ENCODE measurements at regions not wholly inside any gene's neighbourhood (a gene's known extent, or its start where the extent isn't known, plus 50 kb on each side); places are given as distances from the start of the nearest gene placed in this dataset.
"Not testable (repeated sequence)": the region's sequence is repeated elsewhere in the genome, so short reads cannot be mapped to it uniquely, and the experiment has no call there.

DNA sequence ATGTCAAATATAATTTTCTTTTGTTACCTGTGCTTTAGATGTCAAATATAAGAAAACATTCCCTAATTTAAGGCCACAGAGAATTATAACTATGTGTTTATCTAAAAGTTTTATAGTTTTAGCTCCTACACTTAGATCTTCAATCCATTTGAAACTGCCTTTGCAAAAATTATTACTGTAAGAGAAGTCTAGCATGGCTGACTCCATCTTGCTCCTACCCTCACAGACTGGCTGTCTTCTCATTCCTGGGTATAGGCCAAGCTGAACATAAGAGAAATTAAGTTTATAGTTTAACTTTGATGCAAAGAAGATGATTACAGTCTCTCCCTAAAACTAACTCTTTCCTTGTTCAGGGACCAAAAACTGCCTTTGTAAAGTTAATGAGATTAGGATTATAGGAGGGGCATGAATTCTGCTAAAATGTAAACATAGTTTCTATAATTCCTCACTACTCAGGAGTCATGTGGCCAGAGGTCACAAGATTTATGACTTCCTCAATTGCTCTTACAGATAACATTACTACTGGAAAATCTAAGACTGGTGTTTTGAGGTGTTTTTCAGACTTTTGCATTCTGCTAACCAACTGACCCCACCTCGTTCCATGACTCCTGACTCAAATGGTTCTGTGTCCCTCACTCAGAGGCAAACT, 184.0 kb downstream of the BCHE start:
- H3K36me3 ChIP-seq (ENCODE audit: control insufficient read depth in 2 of 2, insufficient read depth in 2 of 2, low read length in 2 of 2) = no peaks in the 10 kb centered on the region
- no peak overlapping the region for H3K9ac ChIP-seq (ENCODE audit: low read depth in 1 of 2, low read length in 2 of 2)
- H3K27me3 ChIP-seq (ENCODE audit: control insufficient read depth in 2 of 2, insufficient read depth in 2 of 2, low read length in 2 of 2) = no peaks in the 10 kb centered on the region
- H3K9me3 ChIP-seq (ENCODE audit: control insufficient read depth in 2 of 2, low read length in 2 of 2) = no peaks in the 10 kb centered on the region
- no peak overlapping the region for H3K4me3 ChIP-seq (ENCODE audit: low read length in 2 of 2)
- no peak overlapping the region for H3K27ac ChIP-seq (ENCODE audit: low read depth in 2 of 2, low read length in 2 of 2)
- H3K4me1 ChIP-seq (ENCODE audit: control insufficient read depth in 2 of 2, insufficient read depth in 2 of 2, low read length in 2 of 2) = peaks cover 0 to 6% of the 10 kb centered on the region in 2 donors

DNA sequence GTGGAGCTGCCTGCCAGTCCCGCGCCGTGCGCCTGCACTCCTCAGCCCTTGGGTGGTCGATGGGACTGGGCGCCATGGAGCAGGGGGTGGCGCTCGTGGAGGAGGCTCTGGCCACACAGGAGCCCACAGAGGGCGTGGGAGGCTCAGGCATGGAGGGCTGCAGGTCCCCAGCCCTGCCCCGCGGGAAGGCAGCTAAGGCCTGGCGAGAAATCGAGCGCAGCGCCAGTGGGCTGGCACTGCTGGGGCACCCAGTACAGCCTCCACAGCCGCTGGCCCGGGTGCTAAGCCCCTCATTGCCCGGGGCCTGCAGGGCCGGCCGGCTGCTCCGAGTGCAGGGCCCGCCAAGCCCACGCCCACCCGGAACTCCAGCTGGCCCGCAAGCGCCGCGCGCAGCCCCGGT, 187.9 kb downstream of the BCHE start:
- H3K36me3 ChIP-seq (ENCODE audit: control insufficient read depth in 2 of 2, insufficient read depth in 2 of 2, low read length in 2 of 2); H3K9me3 ChIP-seq (ENCODE audit: control insufficient read depth in 2 of 2, low read length in 2 of 2); H3K27ac ChIP-seq (ENCODE audit: low read depth in 2 of 2, low read length in 2 of 2); H3K27me3 ChIP-seq (ENCODE audit: control insufficient read depth in 2 of 2, insufficient read depth in 2 of 2, low read length in 2 of 2); H3K4me3 ChIP-seq (ENCODE audit: low read length in 2 of 2); H3K9ac ChIP-seq (ENCODE audit: low read depth in 1 of 2, low read length in 2 of 2); H3K4me1 ChIP-seq (ENCODE audit: control insufficient read depth in 2 of 2, insufficient read depth in 2 of 2, low read length in 2 of 2): not testable (repeated sequence)

DNA sequence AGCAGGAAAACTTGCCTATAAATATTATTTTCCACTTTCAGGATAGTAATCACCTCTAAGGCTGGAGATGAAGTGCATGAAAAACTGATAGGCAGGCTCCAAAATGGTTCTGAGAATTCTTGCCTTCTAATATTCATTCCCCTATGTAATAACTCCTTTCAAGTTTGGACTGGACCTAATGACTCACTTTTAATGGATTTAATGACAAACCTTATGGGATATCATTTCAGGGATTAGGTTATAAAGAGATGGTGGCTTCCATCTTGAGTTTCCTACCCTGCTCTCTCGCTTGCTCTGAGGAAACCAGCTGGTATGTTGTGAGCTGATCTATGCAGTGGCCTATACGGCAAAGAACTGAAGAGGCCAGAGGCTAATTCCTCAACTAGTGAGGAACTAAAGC, 192.0 kb downstream of the BCHE start:
- H3K36me3 ChIP-seq (ENCODE audit: control insufficient read depth in 2 of 2, insufficient read depth in 2 of 2, low read length in 2 of 2) = no peaks in the 10 kb centered on the region
- H3K4me1 ChIP-seq (ENCODE audit: control insufficient read depth in 2 of 2, insufficient read depth in 2 of 2, low read length in 2 of 2) = no peaks in the 10 kb centered on the region
- H3K9ac ChIP-seq (ENCODE audit: low read depth in 1 of 2, low read length in 2 of 2) = no peak overlapping the region
- no peaks in the 10 kb centered on the region for H3K9me3 ChIP-seq (ENCODE audit: control insufficient read depth in 2 of 2, low read length in 2 of 2)
- no peaks in the 10 kb centered on the region for H3K27me3 ChIP-seq (ENCODE audit: control insufficient read depth in 2 of 2, insufficient read depth in 2 of 2, low read length in 2 of 2)
- H3K27ac ChIP-seq (ENCODE audit: low read depth in 2 of 2, low read length in 2 of 2) = no peak overlapping the region
- no peak overlapping the region for H3K4me3 ChIP-seq (ENCODE audit: low read length in 2 of 2)

DNA sequence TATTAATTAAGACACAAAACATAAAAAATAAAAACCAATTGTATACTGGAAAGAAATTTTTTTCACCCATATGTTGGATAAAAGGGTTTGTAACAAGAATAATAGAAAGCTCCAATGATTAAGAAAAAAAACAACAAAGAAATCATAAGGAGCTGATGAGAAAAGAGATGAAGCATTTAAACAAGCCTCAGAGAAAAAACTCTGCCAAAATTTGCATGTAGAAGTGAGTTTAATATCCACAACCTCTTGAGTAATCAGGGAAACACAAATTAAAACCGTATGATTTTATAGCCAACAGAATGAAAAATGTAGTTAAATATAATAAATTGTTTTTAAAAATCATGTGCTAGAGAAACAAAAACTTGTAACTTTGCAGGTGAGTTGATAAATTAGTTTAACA, 192.9 kb downstream of the BCHE start:
- Histone ChIP-seq H3K27me3 (ENCODE audit: control insufficient read depth in 2 of 2, insufficient read depth in 2 of 2, low read length in 2 of 2) (no peaks in the 10 kb centered on the region), H3K4me1 (ENCODE audit: control insufficient read depth in 2 of 2, insufficient read depth in 2 of 2, low read length in 2 of 2) (no peaks in the 10 kb centered on the region), H3K4me3 (ENCODE audit: low read length in 2 of 2) (no peak overlapping the region), H3K36me3 (ENCODE audit: control insufficient read depth in 2 of 2, insufficient read depth in 2 of 2, low read length in 2 of 2) (no peaks in the 10 kb centered on the region), H3K27ac (ENCODE audit: low read depth in 2 of 2, low read length in 2 of 2) (no peak overlapping the region), H3K9ac (ENCODE audit: low read depth in 1 of 2, low read length in 2 of 2) (no peak overlapping the region), H3K9me3 (ENCODE audit: control insufficient read depth in 2 of 2, low read length in 2 of 2) (no peaks in the 10 kb centered on the region)

DNA sequence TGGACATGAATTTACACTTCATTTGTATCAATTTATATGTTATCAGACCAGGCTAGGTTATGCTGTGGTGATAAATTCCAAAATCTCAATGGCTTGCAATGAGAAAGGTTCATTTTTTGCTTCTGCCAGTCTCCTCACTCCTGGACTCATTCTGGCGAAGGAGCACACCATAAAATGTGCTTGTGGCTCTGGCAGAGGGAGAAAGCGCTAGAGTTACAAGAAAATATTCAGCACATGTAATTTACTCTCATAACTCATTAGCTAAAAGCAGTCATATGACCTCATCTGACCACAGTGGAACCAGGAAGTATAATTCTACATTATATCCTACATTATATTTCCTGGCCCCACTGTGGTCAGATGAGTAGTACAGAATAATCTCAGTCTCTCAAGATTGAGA, 193.8 kb downstream of the BCHE start:
- Histone ChIP-seq H3K9me3 (ENCODE audit: control insufficient read depth in 2 of 2, low read length in 2 of 2) (no peaks in the 10 kb centered on the region), H3K4me3 (ENCODE audit: low read length in 2 of 2) (no peak overlapping the region), H3K27ac (ENCODE audit: low read depth in 2 of 2, low read length in 2 of 2) (peak overlapping the region in 1 of 2 donors; percentile 25), H3K27me3 (ENCODE audit: control insufficient read depth in 2 of 2, insufficient read depth in 2 of 2, low read length in 2 of 2) (no peaks in the 10 kb centered on the region), H3K4me1 (ENCODE audit: control insufficient read depth in 2 of 2, insufficient read depth in 2 of 2, low read length in 2 of 2) (no peaks in the 10 kb centered on the region), H3K9ac (ENCODE audit: low read depth in 1 of 2, low read length in 2 of 2) (no peak overlapping the region), H3K36me3 (ENCODE audit: control insufficient read depth in 2 of 2, insufficient read depth in 2 of 2, low read length in 2 of 2) (no peaks in the 10 kb centered on the region)

DNA sequence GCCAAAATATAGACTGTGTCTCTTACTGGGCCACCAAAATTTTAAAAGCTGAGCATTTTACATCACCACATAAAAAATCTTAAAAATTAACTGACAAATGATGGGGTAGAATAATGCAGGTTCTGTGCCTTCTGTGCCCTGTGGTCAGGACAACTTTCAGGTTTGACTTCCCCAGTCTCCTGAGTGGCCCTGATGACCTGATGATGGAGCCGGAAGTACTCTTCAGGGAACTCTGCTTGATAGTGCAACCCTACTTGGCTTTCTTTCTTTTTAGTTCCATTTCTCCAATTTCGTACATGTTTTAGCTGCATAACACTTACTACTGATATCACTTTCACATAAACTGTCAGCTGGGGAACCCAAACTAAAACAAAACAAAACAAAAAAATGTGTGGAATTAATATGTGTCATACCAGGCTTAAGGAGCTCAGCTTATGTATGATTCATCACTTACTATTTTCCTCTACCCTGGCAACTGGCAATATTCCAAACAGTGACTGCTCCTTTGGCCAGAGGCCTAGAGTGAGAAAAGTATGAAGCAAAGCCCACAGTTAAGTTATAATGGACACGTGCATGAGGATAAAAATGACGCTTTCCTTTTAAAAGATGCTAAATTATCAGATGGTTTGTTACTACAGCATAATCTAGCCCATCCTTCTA, 194.3 kb downstream of the BCHE start:
- no peaks in the 10 kb centered on the region for H3K4me1 ChIP-seq (ENCODE audit: control insufficient read depth in 2 of 2, insufficient read depth in 2 of 2, low read length in 2 of 2)
- H3K36me3 ChIP-seq (ENCODE audit: control insufficient read depth in 2 of 2, insufficient read depth in 2 of 2, low read length in 2 of 2) = no peaks in the 10 kb centered on the region
- no peaks in the 10 kb centered on the region for H3K27me3 ChIP-seq (ENCODE audit: control insufficient read depth in 2 of 2, insufficient read depth in 2 of 2, low read length in 2 of 2)
- no peak overlapping the region for H3K9ac ChIP-seq (ENCODE audit: low read depth in 1 of 2, low read length in 2 of 2)
- H3K4me3 ChIP-seq (ENCODE audit: low read length in 2 of 2) = no peak overlapping the region
- H3K27ac ChIP-seq (ENCODE audit: low read depth in 2 of 2, low read length in 2 of 2) = peak overlapping the region in 1 of 2 donors; percentile 25
- no peaks in the 10 kb centered on the region for H3K9me3 ChIP-seq (ENCODE audit: control insufficient read depth in 2 of 2, low read length in 2 of 2)

DNA sequence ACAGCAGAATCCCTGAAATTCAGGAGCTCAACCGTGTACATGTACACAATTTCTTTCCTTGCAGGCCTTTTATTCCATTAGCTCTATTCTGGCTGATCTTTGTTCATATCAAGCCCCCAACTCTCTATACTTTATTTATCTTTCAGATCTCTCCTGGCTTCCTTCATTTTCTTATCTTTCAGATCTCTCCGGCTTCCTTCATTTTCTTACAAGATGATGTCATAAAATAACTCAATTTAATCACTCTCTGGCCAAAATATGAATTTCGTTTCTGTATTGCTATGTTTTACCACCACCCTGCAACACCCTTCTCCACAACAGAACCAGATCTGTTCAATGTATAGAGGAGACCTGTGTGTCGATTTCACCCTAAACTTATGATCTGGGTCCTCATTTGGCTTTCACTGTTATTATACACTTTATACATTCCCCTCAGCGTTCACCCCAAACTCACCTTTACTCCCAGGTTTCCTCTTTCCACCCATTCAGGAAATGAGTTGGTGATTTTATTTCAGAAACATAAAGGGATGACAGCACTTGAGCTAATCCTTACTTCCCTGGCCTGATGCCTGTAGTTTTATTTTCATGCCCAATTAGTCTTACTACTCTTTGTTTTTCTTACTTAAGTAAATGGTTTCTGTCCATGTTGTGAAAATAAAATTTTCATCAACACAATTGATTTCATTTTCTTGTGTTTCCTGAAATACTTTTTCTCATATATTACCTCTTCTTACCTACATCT, 195.5 kb downstream of the BCHE start:
- Histone ChIP-seq H3K4me3 (ENCODE audit: low read length in 2 of 2) (no peak overlapping the region), H3K4me1 (ENCODE audit: control insufficient read depth in 2 of 2, insufficient read depth in 2 of 2, low read length in 2 of 2) (no peaks in the 10 kb centered on the region), H3K36me3 (ENCODE audit: control insufficient read depth in 2 of 2, insufficient read depth in 2 of 2, low read length in 2 of 2) (no peaks in the 10 kb centered on the region), H3K9me3 (ENCODE audit: control insufficient read depth in 2 of 2, low read length in 2 of 2) (no peaks in the 10 kb centered on the region), H3K9ac (ENCODE audit: low read depth in 1 of 2, low read length in 2 of 2) (no peak overlapping the region), H3K27me3 (ENCODE audit: control insufficient read depth in 2 of 2, insufficient read depth in 2 of 2, low read length in 2 of 2) (no peaks in the 10 kb centered on the region), H3K27ac (ENCODE audit: low read depth in 2 of 2, low read length in 2 of 2) (no peak overlapping the region)

DNA sequence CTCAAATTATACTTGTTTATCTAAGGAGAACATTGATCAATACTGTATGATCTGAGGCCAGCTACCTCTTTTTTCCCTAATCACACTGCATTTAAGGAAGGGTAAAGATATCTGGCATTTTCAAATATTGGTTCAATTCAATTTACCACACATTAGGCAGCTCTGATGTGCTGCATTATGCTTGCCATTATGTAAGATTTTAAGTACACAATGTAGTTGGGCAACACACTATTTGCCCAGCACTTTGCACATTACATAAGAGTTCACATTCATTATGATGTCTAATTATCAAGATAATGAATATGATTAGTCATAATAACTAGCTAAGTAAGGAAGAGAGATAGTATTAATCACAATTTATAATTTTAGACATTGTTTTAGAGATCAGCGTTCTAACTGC, 196.3 kb downstream of the BCHE start:
- no peak overlapping the region for H3K27ac ChIP-seq (ENCODE audit: low read depth in 2 of 2, low read length in 2 of 2)
- H3K4me3 ChIP-seq (ENCODE audit: low read length in 2 of 2) = no peak overlapping the region
- H3K27me3 ChIP-seq (ENCODE audit: control insufficient read depth in 2 of 2, insufficient read depth in 2 of 2, low read length in 2 of 2) = no peaks in the 10 kb centered on the region
- no peak overlapping the region for H3K9ac ChIP-seq (ENCODE audit: low read depth in 1 of 2, low read length in 2 of 2)
- no peaks in the 10 kb centered on the region for H3K36me3 ChIP-seq (ENCODE audit: control insufficient read depth in 2 of 2, insufficient read depth in 2 of 2, low read length in 2 of 2)
- no peaks in the 10 kb centered on the region for H3K4me1 ChIP-seq (ENCODE audit: control insufficient read depth in 2 of 2, insufficient read depth in 2 of 2, low read length in 2 of 2)
- no peaks in the 10 kb centered on the region for H3K9me3 ChIP-seq (ENCODE audit: control insufficient read depth in 2 of 2, low read length in 2 of 2)

DNA sequence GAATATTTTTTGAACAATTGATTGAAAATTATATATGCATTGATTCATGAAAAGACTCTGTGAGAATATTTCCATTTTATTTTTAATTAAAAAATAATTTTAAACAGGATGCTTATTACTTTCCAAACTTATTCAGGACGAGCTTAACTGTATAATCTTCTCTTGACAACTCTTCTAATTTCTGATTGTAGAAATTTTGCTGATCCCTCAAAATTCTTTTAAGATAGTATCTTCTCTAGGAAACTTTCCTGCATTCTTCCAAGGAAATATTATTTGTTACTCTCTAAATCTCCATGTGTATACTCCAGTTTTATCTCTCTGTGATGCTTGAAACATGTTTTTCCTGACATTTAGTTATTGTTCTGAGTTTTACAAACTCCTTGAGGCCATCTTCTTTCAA, 197.2 kb downstream of the BCHE start:
- H3K9ac ChIP-seq (ENCODE audit: low read depth in 1 of 2, low read length in 2 of 2) = no peak overlapping the region
- no peak overlapping the region for H3K27ac ChIP-seq (ENCODE audit: low read depth in 2 of 2, low read length in 2 of 2)
- no peaks in the 10 kb centered on the region for H3K27me3 ChIP-seq (ENCODE audit: control insufficient read depth in 2 of 2, insufficient read depth in 2 of 2, low read length in 2 of 2)

DNA sequence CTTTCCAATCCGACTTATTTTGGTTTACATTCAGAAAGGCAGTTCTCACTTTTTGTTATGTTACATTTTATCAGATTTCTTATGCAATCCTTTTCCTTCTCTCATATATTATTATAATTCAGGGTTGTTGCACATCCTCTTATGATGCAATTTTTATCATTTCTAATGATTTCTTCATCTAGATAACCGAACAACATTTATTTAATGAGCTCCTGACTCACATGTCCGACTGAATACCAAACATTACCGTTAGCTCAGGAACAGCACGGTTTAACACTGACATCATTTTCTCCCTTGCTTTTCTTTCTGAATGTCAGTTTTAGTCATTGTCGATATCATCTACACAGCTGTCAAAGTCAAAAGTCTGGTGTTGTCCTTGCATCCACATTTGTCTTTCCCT, 199.2 kb downstream of the BCHE start:
- Histone ChIP-seq H3K36me3 (ENCODE audit: control insufficient read depth in 2 of 2, insufficient read depth in 2 of 2, low read length in 2 of 2) (no peaks in the 10 kb centered on the region), H3K27me3 (ENCODE audit: control insufficient read depth in 2 of 2, insufficient read depth in 2 of 2, low read length in 2 of 2) (no peaks in the 10 kb centered on the region), H3K9ac (ENCODE audit: low read depth in 1 of 2, low read length in 2 of 2) (no peak overlapping the region), H3K9me3 (ENCODE audit: control insufficient read depth in 2 of 2, low read length in 2 of 2) (no peaks in the 10 kb centered on the region), H3K27ac (ENCODE audit: low read depth in 2 of 2, low read length in 2 of 2) (no peak overlapping the region), H3K4me1 (ENCODE audit: control insufficient read depth in 2 of 2, insufficient read depth in 2 of 2, low read length in 2 of 2) (no peaks in the 10 kb centered on the region), H3K4me3 (ENCODE audit: low read length in 2 of 2) (no peak overlapping the region)

More for the DNA sequence above, 197.2 kb downstream of the BCHE start:
- Histone ChIP-seq H3K36me3 (ENCODE audit: control insufficient read depth in 2 of 2, insufficient read depth in 2 of 2, low read length in 2 of 2) (no peaks in the 10 kb centered on the region), H3K4me1 (ENCODE audit: control insufficient read depth in 2 of 2, insufficient read depth in 2 of 2, low read length in 2 of 2) (no peaks in the 10 kb centered on the region), H3K9me3 (ENCODE audit: control insufficient read depth in 2 of 2, low read length in 2 of 2) (no peaks in the 10 kb centered on the region), H3K4me3 (ENCODE audit: low read length in 2 of 2) (no peak overlapping the region)
